SKM-1 treated with dmso at 0.1 percent for 144 hours (cell line): ENCODE measurements at regions not wholly inside any gene's neighbourhood (a gene's known extent, or its start where the extent isn't known, plus 50 kb on each side); places are given as distances from the start of the nearest gene placed in this dataset.

ENCODE experiments used
- DNase-seq: peaks from one replicate; lab custom pipeline; 2025; ENCODE audit not compliant: unreplicated experiment; lab: John Stamatoyannopoulos, UW

DNA sequence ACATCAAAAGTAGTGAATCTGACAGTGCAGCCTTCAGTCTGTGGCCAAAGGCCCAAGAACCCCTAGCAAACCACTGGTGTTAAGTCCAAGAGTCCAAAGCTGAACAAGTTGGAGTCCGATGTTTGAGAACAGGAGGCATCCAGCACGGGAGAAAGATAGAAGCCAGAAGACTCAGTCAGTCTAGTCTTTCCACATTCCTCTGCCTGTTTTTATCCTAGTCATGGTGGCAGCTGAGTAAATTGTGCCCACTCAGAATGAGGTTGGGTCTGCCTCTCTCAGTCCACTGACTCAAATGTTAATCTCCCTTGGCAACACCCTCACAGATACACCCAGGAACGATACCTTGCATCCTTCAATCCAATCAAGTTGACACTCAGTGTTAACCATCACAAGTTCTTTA is 1255.4 kb downstream of the LRFN5 start:
- no peak for DNase-seq

DNA sequence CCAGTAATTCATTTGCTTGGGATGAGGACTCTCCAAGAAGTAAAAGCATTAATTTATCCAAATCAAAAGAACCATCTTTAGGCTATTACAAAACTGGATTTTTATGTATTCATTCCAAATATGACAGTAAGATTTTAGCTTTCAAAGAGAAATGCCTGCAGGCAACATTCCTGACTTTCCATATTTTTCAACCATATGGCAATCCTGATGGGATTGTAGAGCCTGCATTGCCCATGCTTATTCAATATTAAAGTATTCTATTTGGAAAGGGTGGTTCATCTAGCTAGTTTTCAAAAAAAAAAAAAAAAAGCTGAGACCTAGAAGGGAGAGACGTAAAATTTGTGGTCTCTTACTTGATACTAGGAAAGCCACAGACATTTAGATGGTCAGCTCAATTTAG is 1253.7 kb downstream of the LRFN5 start:
- no peak for DNase-seq

DNA sequence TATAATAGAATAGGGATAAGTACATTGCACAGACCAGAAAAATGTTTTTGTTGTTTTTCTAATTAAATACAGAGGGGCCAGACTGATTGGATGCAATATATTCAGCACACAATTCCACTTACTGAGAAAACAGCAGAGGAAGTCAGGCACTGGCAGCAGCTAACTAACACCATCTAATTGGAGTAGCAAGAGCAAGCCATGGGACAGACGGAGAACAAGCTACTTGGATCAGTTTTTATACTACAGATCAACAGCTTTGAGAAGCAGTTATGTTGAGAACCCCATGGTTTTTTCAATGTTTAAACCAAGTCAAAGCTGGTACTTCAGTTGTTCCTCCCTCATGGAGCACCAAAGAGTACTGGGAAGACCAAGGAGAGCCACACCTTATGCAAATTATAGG is 1249.4 kb downstream of the LRFN5 start:
- DNase-seq = no peak

DNA sequence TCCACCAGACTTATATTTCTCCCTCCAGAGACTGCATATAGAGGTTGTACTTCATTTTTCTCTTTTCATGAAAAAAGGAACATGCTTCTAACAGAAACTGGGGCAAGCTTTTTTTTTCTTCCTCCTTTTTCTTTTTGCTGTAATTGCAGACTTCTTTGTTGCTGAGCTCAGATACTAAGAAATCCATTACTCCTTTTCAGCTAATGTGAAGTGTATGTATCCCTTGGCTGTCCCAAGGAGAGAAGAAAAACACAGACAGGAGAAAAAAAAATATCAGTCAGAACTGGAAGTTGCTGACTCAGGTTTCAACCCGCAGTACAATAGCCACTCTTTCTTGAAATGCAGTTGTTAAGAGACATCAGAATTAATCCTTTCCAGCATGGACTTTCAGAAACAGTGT is 1248.4 kb downstream of the LRFN5 start:
- peak; percentile 3 for DNase-seq

DNA sequence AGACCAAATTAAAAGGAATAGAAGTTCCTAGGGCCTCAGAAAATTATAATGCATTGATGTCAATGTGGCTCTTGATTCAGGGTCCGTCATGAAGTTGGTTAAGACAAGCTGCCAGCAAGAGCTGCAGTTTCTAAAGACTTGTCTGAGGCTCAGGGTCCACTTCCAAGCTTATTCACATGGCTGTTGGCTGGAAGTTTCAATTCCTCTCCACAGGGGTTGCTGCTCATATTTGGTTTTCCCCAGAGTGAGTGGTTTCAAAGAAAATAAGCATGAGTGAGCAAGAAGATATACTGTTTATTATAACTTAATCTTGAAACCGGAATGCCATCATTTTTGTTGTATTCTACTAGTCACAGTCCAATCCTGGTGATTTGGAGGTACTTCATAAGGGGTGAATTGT is 1247.4 kb downstream of the LRFN5 start:
- no peak for DNase-seq

DNA sequence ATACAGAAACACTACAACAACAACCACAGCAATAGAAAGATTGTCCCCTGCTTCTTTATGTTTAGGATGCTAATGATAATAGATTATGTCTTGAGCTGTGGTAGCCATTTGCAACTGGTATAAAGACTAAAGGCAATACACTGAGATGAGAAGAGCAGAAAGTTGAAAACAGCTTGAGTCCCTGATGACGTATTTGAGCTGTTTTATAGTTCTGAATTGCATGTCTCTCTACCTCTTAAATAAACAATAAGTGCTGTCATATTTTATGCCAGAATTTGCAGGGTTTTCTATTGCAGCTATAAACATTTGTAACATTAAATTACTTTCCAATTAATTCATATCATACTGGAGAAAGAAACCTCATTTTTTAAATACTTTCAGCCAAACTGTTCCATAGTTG is 1242.0 kb downstream of the LRFN5 start:
- no peak for DNase-seq

DNA sequence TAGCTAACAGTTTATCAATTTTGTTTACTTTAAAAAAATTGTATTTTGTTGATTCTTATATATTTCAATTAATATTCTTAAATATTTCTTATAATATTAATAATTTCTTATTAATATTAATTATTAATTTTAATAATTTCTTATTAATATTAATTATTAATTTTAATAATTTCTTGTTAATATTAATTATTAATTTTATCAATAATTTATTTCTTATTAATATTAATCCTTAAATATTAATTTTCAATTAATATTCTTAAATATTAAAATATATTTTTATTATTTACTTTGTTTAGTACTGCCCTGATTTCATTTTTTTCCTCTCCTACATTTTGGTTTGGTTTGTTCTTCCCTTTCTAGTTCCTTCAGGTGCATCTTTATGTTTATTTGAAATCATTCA is 1208.1 kb downstream of the LRFN5 start:
- DNase-seq = no peak

DNA sequence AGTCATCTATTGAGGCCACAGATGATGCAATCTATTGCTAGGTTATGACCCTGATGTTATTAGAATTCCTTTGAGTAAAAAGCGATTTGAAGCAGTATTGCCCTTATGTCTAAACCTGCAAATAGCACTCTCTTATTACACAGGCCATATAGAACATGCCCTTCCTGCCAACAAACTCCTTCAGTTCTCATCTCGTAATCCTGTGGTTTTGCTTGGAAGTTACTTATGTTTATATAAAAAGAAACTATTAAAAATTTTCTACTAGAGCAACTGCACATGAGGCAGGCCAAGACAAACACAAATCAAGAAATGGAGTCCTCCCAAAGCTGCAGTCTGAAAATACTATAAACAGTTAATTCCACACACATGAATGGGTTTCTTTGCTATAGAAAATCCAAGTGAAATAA is 1200.2 kb downstream of the LRFN5 start:
- no peak for DNase-seq

DNA sequence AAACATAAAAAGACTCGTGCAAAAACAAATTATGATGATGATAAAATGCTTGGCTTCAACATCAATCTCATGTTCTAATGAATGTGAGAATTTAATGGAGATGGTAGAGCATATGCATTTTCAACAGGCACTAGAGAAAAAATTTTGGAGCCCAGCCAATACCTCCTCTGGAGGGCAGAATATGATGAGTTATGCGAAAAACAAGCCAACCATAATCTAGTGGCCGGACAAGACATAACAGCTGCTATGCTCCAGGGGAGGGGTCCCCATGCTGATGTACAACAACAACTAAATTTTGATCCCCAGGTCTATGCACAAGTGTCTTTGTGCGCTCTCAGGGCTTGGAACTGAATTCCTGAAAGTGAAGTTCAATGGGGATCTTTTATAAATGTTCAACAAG is 1197.5 kb downstream of the LRFN5 start:
- DNase-seq = no peak

DNA sequence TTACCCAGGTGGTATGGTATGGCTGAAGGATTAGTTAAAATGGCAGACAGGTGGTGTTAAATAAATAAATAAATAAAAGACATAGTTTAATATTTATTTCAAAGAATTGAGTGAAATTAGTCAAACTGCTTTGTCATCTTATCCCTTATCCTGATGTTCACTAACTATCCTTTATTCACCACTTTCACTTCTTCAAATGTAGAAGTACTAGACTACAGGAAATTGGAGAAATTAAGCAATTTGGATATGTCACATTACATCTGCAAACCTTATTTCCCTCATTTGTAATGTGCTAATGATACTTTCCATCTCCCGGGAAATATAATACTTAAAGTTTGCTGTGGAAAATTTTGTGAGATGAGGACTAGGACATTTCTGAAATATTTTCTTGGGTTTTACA is 1195.7 kb downstream of the LRFN5 start:
- no peak for DNase-seq

DNA sequence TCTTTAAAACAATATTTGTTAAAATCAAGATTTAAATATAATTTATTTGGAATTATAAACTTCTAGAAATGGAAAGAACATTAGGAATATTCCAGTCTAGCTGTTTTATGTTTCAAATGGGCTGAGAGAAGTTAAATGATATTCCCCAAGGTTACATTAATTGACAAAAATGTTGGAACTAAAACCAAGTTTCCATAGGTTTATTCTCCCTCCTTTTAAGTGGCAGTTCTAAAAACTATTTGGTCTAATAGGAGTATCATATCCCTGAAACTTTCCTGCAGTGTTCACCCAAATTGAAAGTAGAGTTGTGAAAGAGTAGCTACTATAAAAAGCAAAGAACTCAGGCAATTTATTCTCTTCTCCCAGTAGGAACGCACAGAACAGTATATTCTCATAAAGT is 1185.5 kb downstream of the LRFN5 start:
- no peak for DNase-seq

DNA sequence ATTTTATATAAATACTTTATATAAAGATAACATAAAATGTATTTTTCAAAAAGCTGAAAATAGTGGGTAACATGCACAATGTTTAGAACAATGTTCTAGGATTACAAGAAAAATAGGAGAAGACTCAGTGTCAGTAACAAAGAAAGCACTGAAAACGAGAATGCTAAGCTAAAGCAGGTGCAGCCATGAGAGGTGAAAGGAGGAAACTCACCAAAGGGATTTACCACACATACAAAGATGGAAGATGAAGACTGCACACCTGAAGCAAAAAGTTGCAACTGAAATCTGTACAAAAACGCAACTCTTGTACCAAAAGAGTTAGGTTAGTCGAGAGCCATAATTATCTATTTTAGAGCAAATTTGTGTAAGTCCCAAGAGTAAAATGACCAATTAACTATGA is 1176.1 kb downstream of the LRFN5 start:
- DNase-seq = no peak

DNA sequence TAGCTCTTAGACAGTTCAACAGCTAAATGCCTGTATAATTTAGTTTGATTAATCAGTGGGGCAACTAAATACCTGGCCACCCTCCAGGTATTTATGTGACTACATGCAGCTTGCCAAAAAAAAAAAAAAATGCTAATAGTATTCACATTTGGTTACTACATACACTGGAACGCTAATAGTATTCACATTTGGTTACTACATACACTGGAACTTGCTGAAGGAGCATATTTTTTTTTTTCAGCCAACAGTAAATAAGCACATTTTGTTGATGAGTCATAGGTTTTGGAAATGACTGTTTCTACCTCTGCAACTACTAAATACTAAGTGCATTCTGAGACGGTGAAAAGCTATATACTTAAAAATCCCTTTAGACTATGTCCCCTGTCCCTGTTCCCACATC is 1172.3 kb downstream of the LRFN5 start:
- no peak for DNase-seq

DNA sequence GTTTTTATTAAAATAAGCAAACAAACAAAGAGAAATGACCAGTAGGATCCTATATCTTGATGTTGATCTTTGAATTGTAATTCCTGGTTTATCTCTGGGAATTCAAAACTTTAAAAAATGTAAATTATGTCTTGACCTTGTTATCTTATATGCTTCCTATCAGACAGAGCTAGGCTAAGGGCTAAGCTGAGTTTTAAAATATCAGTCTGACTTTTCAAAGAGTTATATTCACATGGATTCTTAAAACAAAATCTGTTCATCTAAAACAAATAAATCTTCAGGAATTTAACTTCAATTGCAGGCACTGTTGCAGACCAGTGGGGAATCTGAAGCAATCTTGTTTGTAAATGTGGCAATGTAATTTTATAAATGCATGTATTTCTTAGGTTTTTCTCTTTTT is 1144.1 kb downstream of the LRFN5 start:
- DNase-seq = no peak

DNA sequence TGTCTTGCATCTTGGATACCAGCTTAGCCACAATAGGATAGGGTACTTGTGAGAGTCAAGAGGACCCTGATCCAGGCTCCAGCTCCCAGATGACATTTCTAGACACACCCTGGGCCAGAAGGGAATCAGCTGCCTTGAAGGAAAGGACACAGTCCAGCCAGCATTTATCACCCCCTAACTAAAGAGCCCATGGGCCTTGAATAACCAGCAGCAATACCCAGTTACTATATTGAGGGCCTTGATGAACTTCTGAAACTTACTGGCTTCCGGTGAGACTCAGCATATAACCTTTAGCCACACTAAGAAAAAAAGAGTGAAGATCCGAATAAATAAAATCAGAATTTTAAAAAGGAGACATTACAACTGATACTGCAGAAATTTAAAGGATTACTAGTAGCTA is 1135.4 kb downstream of the LRFN5 start:
- no peak for DNase-seq

DNA sequence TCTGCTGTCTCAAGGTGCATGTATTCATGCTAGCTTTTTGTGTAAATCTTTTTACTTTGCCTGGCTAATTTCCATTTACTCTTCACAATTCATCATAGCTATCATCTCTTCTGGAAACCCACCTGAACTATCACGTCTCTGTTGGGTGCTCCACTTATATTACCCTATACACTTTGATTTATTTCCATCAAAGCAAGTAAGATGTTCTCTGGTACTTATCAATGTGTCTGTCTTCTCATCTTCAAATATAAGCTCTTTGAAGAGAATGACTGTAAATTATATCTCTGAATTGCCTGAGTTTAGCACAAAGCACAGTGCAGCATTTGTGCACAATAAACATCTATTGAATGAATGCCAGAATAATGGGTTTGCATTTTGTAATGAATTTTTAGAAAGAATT is 1129.7 kb downstream of the LRFN5 start:
- DNase-seq = no peak

DNA sequence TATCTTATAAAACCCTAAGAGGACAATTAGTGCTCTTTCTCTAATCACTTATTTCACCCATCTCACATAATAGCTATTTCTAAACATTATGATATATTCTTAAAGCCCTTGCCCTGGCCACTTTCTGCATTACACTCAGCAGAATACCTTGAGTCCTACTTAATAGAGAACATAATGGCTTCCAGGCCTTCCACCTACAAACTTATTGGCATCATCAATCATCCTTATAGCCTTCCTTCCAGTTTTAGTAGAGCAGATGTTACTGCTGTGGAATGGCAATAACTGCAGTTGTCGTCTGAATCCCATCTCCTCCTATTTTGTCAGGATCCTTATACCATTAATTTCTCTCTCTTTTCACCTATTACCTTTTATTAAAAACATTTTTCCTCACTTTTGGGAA is 1127.4 kb downstream of the LRFN5 start:
- DNase-seq = no peak

DNA sequence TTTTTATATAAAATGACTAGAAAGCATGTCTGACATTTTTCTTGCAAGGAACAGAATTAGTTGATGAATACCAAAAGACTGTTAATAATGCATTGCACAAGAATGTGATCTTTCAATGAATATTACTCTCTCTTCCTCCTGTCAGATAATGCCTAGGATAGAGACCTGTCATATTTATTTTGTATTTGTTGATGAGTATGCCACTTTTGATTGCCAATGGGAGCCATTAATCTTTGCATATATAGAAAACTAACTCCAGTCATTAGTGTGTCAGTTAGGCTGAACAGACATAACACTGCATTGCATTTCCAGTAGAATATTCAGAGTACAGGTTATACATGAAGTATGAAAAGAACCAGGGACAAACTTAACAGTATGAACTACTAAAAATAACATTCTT is 1125.3 kb downstream of the LRFN5 start:
- DNase-seq = no peak

DNA sequence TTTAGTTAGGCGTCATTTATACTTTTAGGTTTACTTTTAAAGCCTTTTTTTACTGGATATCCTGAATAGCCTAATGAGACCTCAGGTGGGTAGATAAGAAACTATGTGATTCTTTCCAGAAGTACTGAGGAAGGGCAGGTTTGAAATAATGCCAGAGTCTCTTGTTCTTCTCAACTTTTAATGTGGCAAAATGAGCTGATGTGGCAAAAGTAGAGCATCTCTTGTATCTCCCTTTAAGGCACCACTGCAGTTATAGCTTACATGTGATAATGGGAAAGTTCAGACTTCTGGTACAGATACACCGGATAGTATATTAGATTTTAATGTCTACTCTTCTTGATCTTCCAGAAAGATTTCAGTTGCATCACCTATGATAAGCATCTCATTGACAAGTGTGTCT is 1124.8 kb downstream of the LRFN5 start:
- no peak for DNase-seq

DNA sequence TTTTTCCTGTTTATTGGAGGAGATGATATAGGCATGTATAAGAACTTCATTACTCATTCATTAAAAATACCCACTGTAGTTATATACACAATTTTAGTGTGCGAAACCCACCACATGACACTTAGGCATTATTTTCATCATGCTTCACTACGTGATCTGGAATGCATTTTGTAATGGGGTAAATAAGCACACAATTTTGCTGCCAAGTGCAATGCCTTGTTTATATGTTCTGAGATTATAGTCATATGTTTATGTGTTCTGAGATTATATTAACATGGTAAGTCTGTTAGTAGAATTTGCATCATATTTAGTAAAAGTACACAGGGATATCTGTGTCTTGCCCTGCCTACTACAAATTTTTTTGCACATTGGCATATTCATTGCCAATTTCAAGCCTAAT is 1123.0 kb downstream of the LRFN5 start:
- no peak for DNase-seq

DNA sequence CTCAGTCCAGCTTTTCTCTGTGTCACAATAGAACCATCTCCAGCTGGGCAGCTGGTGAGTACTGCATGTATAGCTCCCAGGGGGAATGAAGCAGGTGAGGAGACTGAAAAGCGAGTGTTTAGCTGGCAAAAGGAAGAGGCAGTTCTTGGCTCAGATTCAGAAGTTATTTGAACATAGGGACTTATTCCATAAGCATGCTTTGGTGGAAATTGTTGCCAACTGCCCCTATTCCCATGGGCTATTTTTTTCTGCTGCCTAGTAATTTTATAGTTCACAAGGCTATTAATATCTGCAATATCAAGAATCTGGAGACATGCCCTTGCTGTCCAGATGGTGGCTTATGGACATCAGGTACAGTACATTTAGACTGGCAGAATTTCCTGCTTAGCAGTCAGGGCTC is 1112.7 kb downstream of the LRFN5 start:
- no peak for DNase-seq

DNA sequence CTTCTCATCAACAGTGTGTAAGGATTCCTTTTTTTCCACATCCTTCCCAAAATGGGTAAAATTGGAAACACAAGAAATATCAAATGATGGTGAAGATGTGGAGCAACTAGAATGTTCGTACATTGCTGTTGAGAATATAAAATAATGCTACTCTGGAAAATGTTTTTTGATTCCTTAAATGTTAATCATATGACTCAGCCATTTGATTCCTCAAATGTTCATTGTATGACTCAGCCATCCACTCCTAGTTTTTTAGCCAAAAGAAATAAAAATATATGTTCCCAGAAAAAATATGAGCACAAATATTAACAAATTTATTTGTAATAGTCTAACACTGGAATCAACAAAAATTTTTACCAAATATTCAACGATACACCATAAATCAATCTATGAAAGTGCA is 1108.6 kb downstream of the LRFN5 start:
- DNase-seq = no peak

DNA sequence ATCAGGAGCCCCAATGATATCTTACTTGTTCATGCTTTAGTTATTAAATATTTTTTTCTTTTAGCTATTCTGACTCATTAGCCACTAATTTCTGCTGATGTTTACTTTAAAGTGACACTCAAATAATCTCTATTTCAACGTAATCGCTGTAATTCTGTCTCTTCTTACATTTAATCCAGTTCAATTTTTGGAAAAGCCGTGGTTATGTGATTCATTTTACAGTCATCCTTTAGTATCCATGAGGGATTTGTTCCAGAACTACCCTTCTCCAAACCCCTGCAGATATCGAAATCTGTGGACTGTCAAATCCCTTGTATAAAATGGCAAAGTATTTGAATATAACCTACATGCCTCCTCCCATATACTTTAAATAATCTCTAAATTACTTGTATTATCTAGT is 1103.4 kb downstream of the LRFN5 start:
- DNase-seq = no peak

DNA sequence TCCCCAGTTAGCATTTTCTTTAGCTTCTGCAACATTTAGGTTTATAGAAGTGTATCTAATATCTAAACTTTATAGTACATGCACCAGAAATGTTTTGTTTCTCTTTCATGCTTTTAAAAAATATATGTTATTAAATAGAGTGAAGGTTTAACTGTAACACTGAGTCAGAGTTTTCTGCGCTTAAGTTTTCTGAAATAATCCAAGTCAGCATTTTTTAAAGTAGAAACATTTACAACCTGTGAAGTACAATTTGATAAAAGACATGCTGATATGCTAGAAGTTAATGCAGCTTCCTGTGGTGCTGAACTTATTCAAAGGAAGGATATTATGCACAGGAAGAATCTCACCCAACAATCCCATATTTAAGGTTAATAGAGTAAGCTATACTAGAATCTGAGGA is 1096.8 kb downstream of the LRFN5 start:
- DNase-seq = no peak
